Vagina (tissue), 2 donors: ENCODE measurements at regions not wholly inside any gene's neighbourhood (a gene's known extent, or its start where the extent isn't known, plus 50 kb on each side); places are given as distances from the start of the nearest gene placed in this dataset.

Experiments
- CTCF ChIP-seq, 3 experiments: fragments of 450-650 bp in 2 of 3; fragments of 200-600 bp in 1 of 3; sonication (generic) in 1 of 3; IDR thresholded peaks; one replicate each; pipeline ENCODE4 v1.5.1; 2017 to 2019; ENCODE audit warnings: antibody characterized with exemption in 3 of 3, mild to moderate bottlenecking in 2 of 3, moderate library complexity in 2 of 3
- POLR2A ChIP-seq, 2 donors: fragments of 450-650 bp; IDR thresholded peaks; one replicate each; pipeline ENCODE4 v1.6.1; 2017; ENCODE audit warnings: antibody characterized with exemption in 2 of 2, mild to moderate bottlenecking in 2 of 2, moderate library complexity in 2 of 2
- POLR2AphosphoS5 ChIP-seq, 2 donors: sonication (generic); formaldehyde crosslinking; IDR thresholded peaks; one replicate each; pipeline ENCODE4 v1.9.0; 2017; ENCODE audit warnings: antibody characterized with exemption in 2 of 2, mild to moderate bottlenecking in 2 of 2, low read depth in 1 of 2; ENCODE audit not compliant: insufficient read depth in 1 of 2

GRCh38 chr6:98583506-98583905, 250.9 kb upstream of the POU3F2 start:
- TF ChIP-seq CTCF (IDR thresholded peaks at IDR 0.05) (no peak), POLR2A (IDR thresholded peaks at IDR 0.05) (no peak), POLR2AphosphoS5 (IDR thresholded peaks at IDR 0.05; ENCODE audit: insufficient read depth in 1 of 2, low read depth in 1 of 2) (no peak)
